DMS53 (cell line): ENCODE measurements at regions not wholly inside any gene's neighbourhood (a gene's known extent, or its start where the extent isn't known, plus 50 kb on each side); places are given as distances from the start of the nearest gene placed in this dataset.
"Not testable (repeated sequence)": the region's sequence is repeated elsewhere in the genome, so short reads cannot be mapped to it uniquely, and the experiment has no call there.

Source experiments
- DNase-seq: peaks from one replicate; lab custom pipeline; 2025; lab: John Stamatoyannopoulos, UW

- DNase-seq, result no peak
These were observed 343.5 kb upstream of the LRRC3B start for GRCh38 chr3:26279091-26279490.

GRCh38 chr3:26280517-26280916, 342.1 kb upstream of the LRRC3B start:
- DNase-seq, result peak; percentile 2

GRCh38 chr3:26281284-26281985, 341.1 kb upstream of the LRRC3B start:
- peak; percentile 11 for DNase-seq

- DNase-seq, result not testable (repeated sequence)
These were observed 338.1 kb upstream of the LRRC3B start for GRCh38 chr3:26284503-26284902.

- DNase-seq, result peak; percentile 0
These were observed 330.7 kb upstream of the LRRC3B start for GRCh38 chr3:26291840-26292239.

- DNase-seq, result no peak
These were observed 329.8 kb upstream of the LRRC3B start for GRCh38 chr3:26292780-26293179.

- no peak for DNase-seq
These were observed 329.2 kb upstream of the LRRC3B start for GRCh38 chr3:26293329-26293844.

GRCh38 chr3:26307192-26307591, 315.4 kb upstream of the LRRC3B start:
- no peak for DNase-seq

- DNase-seq, result no peak
These were observed 314.8 kb upstream of the LRRC3B start for GRCh38 chr3:26307787-26308186.

- DNase-seq, result peak; percentile 3
These were observed 314.1 kb upstream of the LRRC3B start for GRCh38 chr3:26308454-26308853.

GRCh38 chr3:26309536-26309935, 313.0 kb upstream of the LRRC3B start:
- DNase-seq, result peak; percentile 67

GRCh38 chr3:26312816-26313215, 309.8 kb upstream of the LRRC3B start:
- DNase-seq, result no peak

GRCh38 chr3:26316472-26316871, 306.1 kb upstream of the LRRC3B start:
- DNase-seq, result no peak

GRCh38 chr3:26323741-26324140, 298.8 kb upstream of the LRRC3B start:
- DNase-seq, result not testable (repeated sequence)

GRCh38 chr3:26340001-26340400, 282.6 kb upstream of the LRRC3B start:
- DNase-seq, result no peak

GRCh38 chr3:26343647-26344046, 278.9 kb upstream of the LRRC3B start:
- no peak for DNase-seq

GRCh38 chr3:26345613-26346012, 277.0 kb upstream of the LRRC3B start:
- no peak for DNase-seq

GRCh38 chr3:26346497-26346896, 276.1 kb upstream of the LRRC3B start:
- DNase-seq, result no peak

- DNase-seq, result no peak
These were observed 275.4 kb upstream of the LRRC3B start for GRCh38 chr3:26347150-26347549.

GRCh38 chr3:26350853-26351252, 271.7 kb upstream of the LRRC3B start:
- DNase-seq, result no peak

GRCh38 chr3:26353097-26353496, 269.5 kb upstream of the LRRC3B start:
- no peak for DNase-seq

GRCh38 chr3:26358405-26358804, 264.2 kb upstream of the LRRC3B start:
- DNase-seq, result no peak

GRCh38 chr3:26365706-26366105, 256.9 kb upstream of the LRRC3B start:
- no peak for DNase-seq

GRCh38 chr3:26368312-26368711, 254.3 kb upstream of the LRRC3B start:
- DNase-seq, result no peak
